DND-41 (cell line): ENCODE measurements at regions not wholly inside any gene's neighbourhood (a gene's known extent, or its start where the extent isn't known, plus 50 kb on each side); places are given as distances from the start of the nearest gene placed in this dataset.

Source experiments
- CTCF ChIP-seq: IDR thresholded peaks from 2 replicates; pipeline ENCODE4 v1.5.1; 2012; ENCODE audit warnings: borderline replicate concordance, low read length, moderate library complexity, mild to moderate bottlenecking; ENCODE audit not compliant: poor library complexity, severe bottlenecking; ENCODE audit errors: extremely low read depth
- EZH2 ChIP-seq: IDR thresholded peaks from 3 replicates; pipeline ENCODE4 v1.6.1; 2012; ENCODE audit warnings: borderline replicate concordance, low read depth, mild to moderate bottlenecking, moderate library complexity, low read length, inconsistent platforms; ENCODE audit not compliant: severe bottlenecking

GRCh38 chr2:3038636-3039035 lies 339.0 kb downstream of the EIPR1 start:
- TF ChIP-seq CTCF: no peak
- no peak for TF ChIP-seq EZH2
